ENCODE measurements at regions not wholly inside any gene's neighbourhood (a gene's known extent, or its start where the extent isn't known, plus 50 kb on each side); places are given as distances from the start of the nearest gene placed in this dataset.

DNA sequence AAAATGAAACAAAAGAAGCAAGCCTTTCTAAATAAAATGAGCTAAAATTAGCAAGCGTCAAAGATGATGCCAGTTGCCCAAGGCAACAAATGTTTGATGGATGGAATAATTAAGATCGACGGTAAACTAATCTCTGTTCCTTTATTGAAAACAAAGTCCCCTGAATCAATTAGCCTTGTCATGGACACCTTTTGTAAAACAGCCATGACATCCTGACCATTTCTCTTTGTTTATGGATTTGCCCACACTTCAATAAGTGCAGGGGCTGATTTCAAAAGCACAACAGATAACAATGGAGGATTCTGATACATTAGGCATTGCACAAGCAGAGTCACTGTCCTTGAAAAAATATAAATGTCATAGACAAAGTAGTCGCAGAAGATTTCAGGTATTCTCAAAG is 160.1 kb upstream of the HNRNPA3 start:
- Mint-ChIP-seq H3K27ac (no peak overlapping the region), H3K36me3 (ENCODE audit: low read depth) (no peaks in the 10 kb centered on the region), H3K4me3 (no peak overlapping the region), H3K4me1 (no peaks in the 10 kb centered on the region), H3K27me3 (peaks cover 9% of the 10 kb centered on the region), H3K9me3 (ENCODE audit: low read depth) (no peaks in the 10 kb centered on the region)
- DNase-seq (no peak), ATAC-seq (no peak)
- ChIA-PET POLR2A (no interaction called here), CTCF (interaction anchor here (0.6 to 0.8 kb wide), 2 partner anchors 19 to 374 kb away, joined by 4 to 7 read pairs; no protein-coding TSS in a partner anchor)
- intact Hi-C loops (cut with DNase I, micrococcal nuclease) = no loop called here

DNA sequence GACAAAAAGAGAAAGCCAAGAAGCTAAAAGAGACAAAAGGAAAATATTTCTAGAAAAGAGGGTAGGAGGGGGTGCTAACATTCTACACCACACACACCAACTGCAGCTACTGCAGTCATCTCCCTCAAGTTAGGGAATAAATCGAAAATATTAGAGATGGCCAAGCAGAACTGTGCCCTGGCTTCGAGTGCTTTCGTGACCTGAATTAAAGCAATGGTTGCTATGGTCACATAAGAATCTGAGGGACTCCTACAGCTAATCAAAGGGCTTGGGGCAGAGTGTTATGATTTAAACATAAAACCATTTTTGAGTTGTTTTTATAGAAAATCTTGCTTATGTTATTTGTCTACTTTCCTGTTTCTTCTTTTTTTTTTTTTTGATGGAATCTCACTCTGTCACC is 159.6 kb upstream of the HNRNPA3 start:
- POLR2A ChIA-PET = no interaction called here

DNA sequence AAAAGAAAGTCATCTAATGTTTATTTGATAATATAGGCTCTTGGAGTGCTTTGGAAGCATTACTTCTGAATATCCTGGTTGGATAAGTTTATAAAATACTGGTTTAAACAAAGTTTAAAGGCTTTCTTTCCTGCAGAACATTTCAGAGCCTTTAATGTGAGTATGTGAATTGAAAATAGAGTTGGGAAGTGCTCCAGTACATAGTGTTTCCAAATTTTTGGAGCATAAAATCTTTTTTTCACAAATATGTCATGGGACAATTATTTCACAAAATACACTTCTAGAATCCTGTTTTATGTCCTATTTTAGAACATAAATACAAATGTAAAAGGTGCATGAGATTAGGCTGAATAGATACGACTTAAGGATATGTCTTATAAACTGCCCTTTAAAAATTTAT is 158.9 kb upstream of the HNRNPA3 start:
- ChIA-PET POLR2A (no interaction called here), CTCF (no interaction called here)
- Mint-ChIP-seq H3K27ac (no peak overlapping the region), H3K27me3 (peaks cover 9% of the 10 kb centered on the region), H3K36me3 (ENCODE audit: low read depth) (no peaks in the 10 kb centered on the region), H3K4me1 (no peaks in the 10 kb centered on the region), H3K4me3 (no peak overlapping the region), H3K9me3 (ENCODE audit: low read depth) (no peaks in the 10 kb centered on the region)
- DNase-seq = no peak
- intact Hi-C loops (cut with DNase I, micrococcal nuclease) = no loop called here
- ATAC-seq = no peak

More for the DNA sequence above, 159.6 kb upstream of the HNRNPA3 start:
- Mint-ChIP-seq H3K27me3 (peaks cover 9% of the 10 kb centered on the region), H3K4me3 (no peak overlapping the region), H3K27ac (no peak overlapping the region), H3K9me3 (ENCODE audit: low read depth) (no peaks in the 10 kb centered on the region), H3K36me3 (ENCODE audit: low read depth) (no peaks in the 10 kb centered on the region), H3K4me1 (no peaks in the 10 kb centered on the region)
- CTCF ChIA-PET = interaction anchor here (0.6 to 0.8 kb wide), 2 partner anchors 374 to 1223 kb away, joined by 3 to 4 read pairs; no protein-coding TSS in a partner anchor
- no peak for ATAC-seq
- intact Hi-C loops (cut with DNase I, micrococcal nuclease) = no loop called here
- DNase-seq = no peak

DNA sequence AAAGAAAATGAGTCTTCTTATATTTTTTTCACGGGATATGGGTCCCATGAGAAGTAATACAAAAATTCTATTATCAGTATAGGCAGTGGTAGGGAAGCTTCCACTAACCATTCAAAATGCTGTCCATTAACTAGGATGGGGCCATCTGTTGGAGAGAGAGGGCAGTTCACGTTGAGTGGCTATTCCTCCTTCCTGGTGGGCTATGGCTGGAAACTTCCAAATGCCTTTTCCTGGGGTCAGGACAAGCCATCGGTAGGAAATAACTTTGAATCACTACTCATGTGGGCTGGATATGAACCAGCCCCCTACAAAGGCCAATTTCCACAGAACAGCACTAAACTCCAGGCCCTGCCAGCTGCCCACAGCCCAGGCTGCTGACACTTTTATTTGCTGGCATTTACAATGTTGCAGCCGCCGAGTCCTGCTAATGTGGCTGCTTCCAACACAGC is 156.1 kb upstream of the HNRNPA3 start:
- ATAC-seq = no peak
- H3K9me3 Mint-ChIP-seq (ENCODE audit: low read depth) = no peaks in the 10 kb centered on the region
- DNase-seq = no peak
- no peaks in the 10 kb centered on the region for H3K36me3 Mint-ChIP-seq (ENCODE audit: low read depth)
- intact Hi-C loops (cut with DNase I, micrococcal nuclease) = no loop called here
- H3K27me3 Mint-ChIP-seq = peaks cover 4% of the 10 kb centered on the region
- H3K4me3 Mint-ChIP-seq = no peak overlapping the region
- H3K27ac Mint-ChIP-seq = no peak overlapping the region
- ChIA-PET CTCF (interaction anchor here (1.0 kb wide), 1 partner anchor 9 kb away, joined by 3 read pairs; no protein-coding TSS in a partner anchor), POLR2A (interaction anchor here (0.7 kb wide), 1 partner anchor 48 kb away, joined by 4 read pairs; no protein-coding TSS in a partner anchor)
- H3K4me1 Mint-ChIP-seq = no peaks in the 10 kb centered on the region

DNA sequence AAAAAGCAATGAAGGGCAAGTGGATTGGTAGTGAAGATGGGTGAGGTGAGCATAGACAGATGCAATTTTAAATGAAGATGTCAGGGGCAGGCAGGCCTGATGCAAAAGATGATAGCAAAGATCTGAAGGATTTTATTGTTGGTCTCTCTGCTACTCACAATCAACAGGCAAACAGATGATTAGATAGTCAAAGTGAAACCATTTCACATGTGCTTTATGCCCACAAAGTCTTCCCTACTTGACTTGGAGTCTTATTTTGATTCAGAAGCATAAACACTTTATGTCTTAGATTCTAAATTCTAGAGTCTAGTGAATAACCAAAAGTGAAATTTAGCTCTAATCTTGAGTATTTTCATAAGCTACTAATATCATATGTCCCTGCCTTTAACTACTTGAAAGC is 153.8 kb upstream of the HNRNPA3 start:
- CTCF ChIA-PET = interaction anchor here (0.6 to 1.0 kb wide), 3 partner anchors 90 to 921 kb away, joined by 3 to 4 read pairs (median 3); no protein-coding TSS in a partner anchor
- Mint-ChIP-seq H3K27me3 (peaks cover 2% of the 10 kb centered on the region), H3K9me3 (ENCODE audit: low read depth) (no peaks in the 10 kb centered on the region), H3K4me3 (no peak overlapping the region), H3K4me1 (no peaks in the 10 kb centered on the region), H3K27ac (no peak overlapping the region), H3K36me3 (ENCODE audit: low read depth) (no peaks in the 10 kb centered on the region)
- DNase-seq (no peak), ATAC-seq (no peak)
- intact Hi-C loops (cut with DNase I, micrococcal nuclease) = no loop called here
- POLR2A ChIA-PET = interaction anchor here (0.7 kb wide), 1 partner anchor 32 kb away, joined by 9 read pairs; no protein-coding TSS in a partner anchor

DNA sequence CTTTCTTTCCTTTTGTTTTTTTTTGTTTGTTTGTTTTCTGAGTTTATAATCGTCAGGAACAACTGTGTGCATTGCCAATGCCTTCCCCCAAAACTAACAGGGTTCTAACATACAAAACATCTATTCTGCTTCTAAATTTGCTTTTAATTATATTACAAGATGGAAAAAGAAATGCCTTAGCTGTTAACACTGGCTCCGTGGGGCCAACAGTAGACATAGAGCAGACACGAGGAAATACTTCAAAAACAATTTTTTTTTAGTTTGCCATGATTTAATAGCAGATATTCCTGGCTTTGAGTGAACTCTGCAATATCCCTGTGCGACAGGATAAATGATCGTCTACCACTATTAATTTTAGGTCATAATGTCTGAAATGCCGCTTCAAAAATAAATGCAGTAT is 153.3 kb upstream of the HNRNPA3 start:
- ATAC-seq (no peak), DNase-seq (no peak)
- CTCF ChIA-PET = interaction anchor here (1.0 kb wide), 1 partner anchor 89 kb away, joined by 3 read pairs; no protein-coding TSS in a partner anchor
- H3K27ac Mint-ChIP-seq = no peak overlapping the region
- H3K27me3 Mint-ChIP-seq = peaks cover 2% of the 10 kb centered on the region
- POLR2A ChIA-PET = interaction anchor here (0.7 kb wide), 1 partner anchor 32 kb away, joined by 9 read pairs; no protein-coding TSS in a partner anchor
- no peaks in the 10 kb centered on the region for H3K9me3 Mint-ChIP-seq (ENCODE audit: low read depth)
- H3K4me3 Mint-ChIP-seq = no peak overlapping the region
- H3K36me3 Mint-ChIP-seq (ENCODE audit: low read depth) = no peaks in the 10 kb centered on the region
- no peaks in the 10 kb centered on the region for H3K4me1 Mint-ChIP-seq
- intact Hi-C loops (cut with DNase I, micrococcal nuclease) = no loop called here

DNA sequence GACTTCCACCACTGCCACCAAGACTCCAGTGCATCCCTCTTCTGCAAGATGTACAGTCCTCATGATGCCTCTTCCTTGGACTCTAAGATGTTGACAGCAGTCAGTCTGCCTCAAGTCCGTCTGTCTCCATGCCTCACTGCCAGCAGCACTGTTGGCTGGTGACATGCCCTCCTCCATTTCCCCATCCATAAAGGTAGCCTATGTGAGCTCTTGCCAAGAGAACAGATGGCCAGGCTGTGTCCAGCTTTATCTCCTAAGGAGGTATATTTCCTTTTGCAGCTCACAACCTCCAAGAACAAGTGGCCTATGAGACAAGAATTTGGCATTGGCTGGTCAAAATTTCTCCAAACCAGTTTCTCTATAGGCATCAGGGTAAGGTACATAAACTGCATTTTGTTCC is 149.3 kb upstream of the HNRNPA3 start:
- Mint-ChIP-seq H3K4me3 (no peak overlapping the region), H3K4me1 (no peaks in the 10 kb centered on the region), H3K9me3 (ENCODE audit: low read depth) (no peaks in the 10 kb centered on the region), H3K27ac (no peak overlapping the region), H3K36me3 (ENCODE audit: low read depth) (no peaks in the 10 kb centered on the region), H3K27me3 (peaks cover 10% of the 10 kb centered on the region)
- ChIA-PET CTCF (no interaction called here), POLR2A (no interaction called here)
- intact Hi-C loops (cut with DNase I, micrococcal nuclease) = no loop called here
- no peak for ATAC-seq
- no peak for DNase-seq

DNA sequence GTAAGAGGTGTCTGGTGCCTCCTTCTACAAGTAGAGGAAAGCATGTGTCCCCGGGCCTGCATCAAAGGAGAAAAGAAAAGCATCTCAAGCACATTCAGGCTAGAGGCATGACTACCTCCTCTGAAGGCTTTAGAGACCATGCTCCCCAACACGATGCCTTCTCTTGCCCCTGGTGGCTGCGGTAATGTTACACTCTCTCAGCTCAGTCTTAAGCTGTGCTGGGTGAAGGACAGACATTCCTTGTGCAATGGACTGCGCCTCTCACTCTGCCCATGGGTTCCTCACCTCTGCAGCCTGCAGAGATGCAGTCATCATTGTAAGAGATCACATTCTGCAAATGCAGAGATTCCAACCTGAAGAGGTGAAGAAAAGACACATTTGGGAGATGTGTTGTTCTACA is 148.2 kb upstream of the HNRNPA3 start:
- no peak overlapping the region for H3K27ac Mint-ChIP-seq
- H3K4me3 Mint-ChIP-seq = no peak overlapping the region
- intact Hi-C loops (cut with DNase I, micrococcal nuclease) = no loop called here
- H3K27me3 Mint-ChIP-seq = peaks cover 17% of the 10 kb centered on the region
- H3K36me3 Mint-ChIP-seq (ENCODE audit: low read depth) = no peaks in the 10 kb centered on the region
- ATAC-seq (no peak), DNase-seq (no peak)
- no peaks in the 10 kb centered on the region for H3K9me3 Mint-ChIP-seq (ENCODE audit: low read depth)
- no peaks in the 10 kb centered on the region for H3K4me1 Mint-ChIP-seq
- CTCF ChIA-PET = no interaction called here
- POLR2A ChIA-PET = no interaction called here

DNA sequence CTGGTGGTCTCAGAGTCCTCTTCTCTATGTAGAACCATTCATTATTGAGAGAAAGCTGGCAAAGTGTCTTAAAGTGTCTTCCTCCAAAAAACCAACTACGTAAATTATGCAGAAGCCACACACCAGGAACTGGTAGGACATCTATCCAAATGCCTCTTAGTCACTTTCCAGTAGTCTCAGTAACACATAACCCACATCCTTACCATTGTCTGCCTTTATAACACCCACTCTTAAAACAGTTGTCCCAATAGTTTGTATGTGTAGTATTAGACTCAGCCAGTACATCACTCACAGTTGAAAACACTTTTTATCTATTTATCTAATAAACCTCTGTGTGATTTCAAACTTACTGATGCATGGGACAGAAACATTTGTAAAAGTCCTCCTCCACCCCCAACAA is 143.6 kb upstream of the HNRNPA3 start:
- no peaks in the 10 kb centered on the region for H3K36me3 Mint-ChIP-seq (ENCODE audit: low read depth)
- H3K4me3 Mint-ChIP-seq = no peak overlapping the region
- no peak overlapping the region for H3K27ac Mint-ChIP-seq
- peaks cover 26% of the 10 kb centered on the region for H3K27me3 Mint-ChIP-seq
- intact Hi-C loops (cut with DNase I, micrococcal nuclease) = no loop called here
- ATAC-seq (no peak), DNase-seq (no peak)
- ChIA-PET CTCF (interaction anchor here (0.7 kb wide), 1 partner anchor 81 kb away, joined by 4 read pairs; no protein-coding TSS in a partner anchor), POLR2A (no interaction called here)
- no peaks in the 10 kb centered on the region for H3K4me1 Mint-ChIP-seq
- no peaks in the 10 kb centered on the region for H3K9me3 Mint-ChIP-seq (ENCODE audit: low read depth)

DNA sequence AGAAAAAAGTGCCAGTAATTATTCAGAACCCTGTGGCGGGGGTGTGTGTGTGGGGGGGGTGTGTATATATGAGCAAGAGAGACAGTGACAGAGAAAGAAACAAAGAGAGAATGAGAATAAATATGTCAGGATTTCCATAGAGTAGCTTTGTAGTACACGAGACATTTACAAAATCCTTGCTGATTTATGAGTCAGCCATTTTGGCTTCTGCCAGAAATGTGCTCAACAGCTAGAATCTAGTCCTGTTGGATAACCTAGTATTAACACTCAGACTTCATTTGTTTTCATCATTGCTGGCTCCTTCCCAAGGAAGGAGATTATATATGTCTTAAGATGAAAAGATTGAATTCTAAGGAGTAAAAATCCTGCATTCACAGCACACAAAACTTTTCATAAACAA is 140.5 kb upstream of the HNRNPA3 start:
- H3K9me3 Mint-ChIP-seq (ENCODE audit: low read depth) = no peaks in the 10 kb centered on the region
- no peak overlapping the region for H3K27ac Mint-ChIP-seq
- DNase-seq = no peak
- no peaks in the 10 kb centered on the region for H3K36me3 Mint-ChIP-seq (ENCODE audit: low read depth)
- no peak overlapping the region for H3K4me3 Mint-ChIP-seq
- intact Hi-C loops (cut with DNase I, micrococcal nuclease) = loop anchor here in 1 of 2 experiments (5.0 kb wide), 1 partner anchor 75 kb away; no protein-coding TSS in a partner anchor
- CTCF ChIA-PET = interaction anchor here (0.6 to 1.3 kb wide), 3 partner anchors 20 to 364 kb away, joined by 3 to 7 read pairs (median 4); no protein-coding TSS in a partner anchor
- no peaks in the 10 kb centered on the region for H3K4me1 Mint-ChIP-seq
- POLR2A ChIA-PET = interaction anchor here (0.7 to 0.8 kb wide), 2 partner anchors 142 to 192 kb away, joined by 3 to 4 read pairs; no protein-coding TSS in a partner anchor
- peak; percentile 66 for ATAC-seq
- H3K27me3 Mint-ChIP-seq = peaks cover 22% of the 10 kb centered on the region

DNA sequence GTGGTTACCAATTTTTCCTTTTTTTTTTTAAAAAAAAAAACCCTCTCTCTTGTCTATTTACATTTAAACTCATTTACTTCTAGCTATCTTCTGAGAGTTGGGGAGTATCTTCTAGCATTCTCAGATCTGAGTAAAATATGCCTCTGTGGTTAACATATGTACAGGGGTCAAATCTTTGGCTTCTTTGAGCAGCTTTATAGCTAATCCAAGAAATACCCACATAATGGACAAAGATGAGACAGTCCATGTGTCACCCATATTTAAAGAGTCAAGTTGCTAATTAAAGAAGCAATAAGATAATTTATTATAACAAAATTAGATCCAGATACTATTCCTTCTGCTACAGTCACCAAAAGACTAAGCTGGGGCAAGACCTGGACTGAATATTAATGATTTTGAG is 139.0 kb upstream of the HNRNPA3 start:
- H3K27me3 Mint-ChIP-seq = peaks cover 18% of the 10 kb centered on the region
- no peak overlapping the region for H3K4me3 Mint-ChIP-seq
- ChIA-PET POLR2A (no interaction called here), CTCF (interaction anchor here (0.9 to 1.6 kb wide), 4 partner anchors 32 to 75 kb away, joined by 3 to 6 read pairs (median 4); no protein-coding TSS in a partner anchor)
- H3K36me3 Mint-ChIP-seq (ENCODE audit: low read depth) = no peaks in the 10 kb centered on the region
- ATAC-seq (no peak), DNase-seq (no peak)
- H3K4me1 Mint-ChIP-seq = no peaks in the 10 kb centered on the region
- no peaks in the 10 kb centered on the region for H3K9me3 Mint-ChIP-seq (ENCODE audit: low read depth)
- no peak overlapping the region for H3K27ac Mint-ChIP-seq
- intact Hi-C loops (cut with DNase I, micrococcal nuclease) = loop anchor here in 1 of 2 experiments (5.0 kb wide), 1 partner anchor 74 kb away; no protein-coding TSS in a partner anchor

DNA sequence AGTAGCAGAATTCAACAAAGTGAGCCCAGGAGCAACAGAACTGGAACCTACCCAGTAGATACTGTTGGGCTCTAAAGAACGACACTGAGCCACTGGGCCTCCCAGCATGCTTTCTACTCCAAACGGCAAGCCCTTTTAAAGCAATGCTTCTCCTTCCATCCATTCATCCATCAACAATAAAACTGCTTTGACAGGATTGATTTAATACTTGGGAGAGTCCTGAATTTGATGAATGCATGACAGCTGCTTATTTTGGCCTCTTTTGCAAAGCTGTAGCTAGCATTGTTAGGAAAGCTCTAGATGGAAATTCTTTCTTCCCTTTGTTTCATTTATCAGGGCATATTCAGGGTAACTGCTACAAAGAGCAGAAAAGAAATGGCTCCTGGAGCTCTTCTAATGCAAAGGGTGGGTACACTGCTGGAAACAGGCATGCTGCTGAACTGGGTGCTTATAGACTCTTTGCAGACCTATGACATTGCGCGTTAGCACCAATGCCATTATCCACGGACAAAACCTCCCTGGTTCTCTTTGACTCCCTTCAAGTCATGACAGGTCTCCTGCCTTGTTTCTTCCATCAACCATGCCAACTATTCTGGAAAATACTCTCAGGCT is 138.4 kb upstream of the HNRNPA3 start:
- no peak overlapping the region for H3K4me3 Mint-ChIP-seq
- H3K27ac Mint-ChIP-seq = no peak overlapping the region
- ChIA-PET CTCF (interaction anchor here (0.9 to 1.6 kb wide), 4 partner anchors 31 to 74 kb away, joined by 3 to 6 read pairs (median 4); no protein-coding TSS in a partner anchor), POLR2A (no interaction called here)
- H3K9me3 Mint-ChIP-seq (ENCODE audit: low read depth) = no peaks in the 10 kb centered on the region
- DNase-seq (no peak), ATAC-seq (no peak)
- peaks cover 15% of the 10 kb centered on the region for H3K27me3 Mint-ChIP-seq
- no peaks in the 10 kb centered on the region for H3K36me3 Mint-ChIP-seq (ENCODE audit: low read depth)
- intact Hi-C loops (cut with DNase I, micrococcal nuclease) = loop anchor here in 1 of 2 experiments (5.0 kb wide), 1 partner anchor 73 kb away; no protein-coding TSS in a partner anchor
- no peaks in the 10 kb centered on the region for H3K4me1 Mint-ChIP-seq

All from activated CD4-positive, alpha-beta T cell treated with anti-CD3 and anti-CD28 coated beads for 36 hours (primary cell).